Left kidney (tissue), 1 donor: ENCODE measurements at regions not wholly inside any gene's neighbourhood (a gene's known extent, or its start where the extent isn't known, plus 50 kb on each side); places are given as distances from the start of the nearest gene placed in this dataset.
"Not testable (repeated sequence)": the region's sequence is repeated elsewhere in the genome, so short reads cannot be mapped to it uniquely, and the experiment has no call there.

ENCODE experiments used
- DNase-seq: peaks from one replicate; pipeline ENCODE4 v3.0.0-alpha.2; 2013

DNA sequence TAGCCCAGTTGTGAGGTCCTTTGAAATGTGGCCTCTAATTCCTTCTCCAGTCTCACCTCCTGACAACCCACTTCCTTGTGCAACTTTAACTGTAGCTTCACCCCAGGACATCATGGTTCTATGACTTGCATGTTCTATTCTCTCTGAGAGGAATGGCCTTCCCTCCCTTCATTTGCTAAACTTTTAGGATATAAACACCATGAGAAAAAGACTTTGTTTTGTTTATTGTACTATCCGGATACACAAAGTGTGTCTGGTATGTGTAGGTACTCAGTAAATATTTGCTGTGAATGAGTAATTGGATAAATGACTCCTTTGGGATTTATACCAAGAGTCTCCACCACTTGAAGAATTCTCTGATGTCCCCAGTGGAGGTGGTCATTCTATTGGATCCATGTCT lies 547.6 kb downstream of the INSC start:
- DNase-seq, result no peak

DNA sequence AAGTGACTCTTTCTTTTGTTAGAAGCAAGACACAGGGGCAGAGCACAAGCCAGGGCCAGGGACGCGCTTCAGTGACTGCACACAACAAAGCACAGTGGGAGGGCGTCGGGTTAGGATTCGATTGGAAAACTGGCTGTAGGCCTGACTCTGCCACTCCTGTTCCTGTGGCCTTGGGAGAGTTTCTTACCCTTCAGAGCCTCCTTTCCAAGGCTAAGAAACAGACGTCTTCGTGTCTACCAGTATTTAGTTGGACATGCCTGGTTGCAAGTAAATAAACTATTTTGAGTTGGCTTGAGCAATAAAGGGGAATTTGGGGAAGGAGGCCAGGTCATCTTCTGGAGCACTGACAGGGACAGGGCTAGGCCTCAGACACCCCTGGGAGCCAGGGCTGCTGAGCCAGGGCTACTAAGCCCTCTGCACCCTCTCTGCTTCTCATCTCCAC lies 549.1 kb downstream of the INSC start:
- DNase-seq, result no peak

DNA sequence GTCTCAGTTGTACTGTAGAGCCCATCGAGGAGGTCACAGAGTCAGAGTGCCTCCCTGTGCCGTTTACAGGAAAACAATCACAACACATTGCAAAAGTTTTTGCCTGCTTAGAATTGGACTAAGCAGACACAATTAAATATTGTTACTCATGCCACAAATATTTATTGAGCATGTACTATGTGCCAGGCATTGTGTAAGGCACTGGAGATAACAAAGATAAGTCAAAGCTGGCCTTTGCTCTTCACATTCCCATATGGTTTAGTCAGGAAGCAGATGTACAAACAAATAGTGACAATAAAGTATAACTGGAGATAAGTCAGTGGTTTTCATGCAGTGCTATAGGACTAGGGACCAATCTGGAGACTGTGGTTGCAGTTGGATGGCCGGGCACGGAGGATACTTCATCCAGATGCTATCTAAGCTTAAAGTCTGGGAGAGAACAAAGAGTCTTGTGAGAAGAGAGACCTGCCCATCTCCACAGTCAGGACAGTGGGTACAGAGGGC lies 550.7 kb downstream of the INSC start:
- DNase-seq, result no peak

DNA sequence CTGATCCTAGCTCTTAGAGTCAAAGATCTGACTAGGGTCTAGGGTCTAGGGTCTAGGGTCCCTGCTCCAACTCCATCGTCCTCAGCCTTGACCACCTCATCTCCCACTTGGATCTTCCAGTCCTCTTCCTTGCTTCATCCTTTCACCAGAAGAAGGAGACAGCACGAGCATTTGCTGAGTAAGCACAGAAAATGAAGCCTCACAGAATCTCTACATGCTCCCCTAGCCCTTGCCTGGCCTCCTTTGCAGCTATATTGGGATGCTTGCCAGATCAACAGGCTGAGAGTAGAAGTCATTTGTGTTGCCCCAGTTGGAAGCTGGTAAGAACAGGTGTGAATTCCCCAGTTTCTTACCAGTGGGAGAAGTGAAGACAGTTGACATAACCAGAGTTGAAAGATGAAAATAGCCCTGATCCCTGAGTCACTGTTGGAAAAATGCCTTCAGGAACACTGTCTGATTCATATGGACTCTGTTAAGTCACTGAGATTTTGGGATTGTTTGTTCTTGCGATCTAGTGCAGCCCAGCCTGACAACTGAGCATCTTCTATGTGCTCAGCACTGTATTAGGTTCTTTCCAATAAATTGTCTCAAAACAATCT lies 552.5 kb downstream of the INSC start:
- no peak for DNase-seq

DNA sequence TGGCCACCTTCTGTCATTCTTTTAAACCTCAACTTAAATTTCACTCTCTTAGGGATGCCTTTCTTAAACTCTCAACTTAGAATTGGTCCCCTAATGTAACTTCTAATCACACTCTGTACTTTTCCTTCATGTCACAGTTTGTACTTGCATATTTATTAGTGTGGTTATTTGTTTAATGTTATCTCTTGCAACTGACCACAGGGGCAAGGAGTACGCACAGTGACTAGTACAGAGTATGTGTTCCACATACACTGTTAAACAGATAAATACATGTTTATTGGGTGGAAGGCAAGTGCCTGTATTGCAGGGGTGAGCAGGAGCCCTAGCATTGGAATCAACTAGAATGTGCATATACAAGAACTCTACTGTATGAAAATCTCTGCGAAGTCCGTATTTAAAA lies 554.0 kb downstream of the INSC start:
- DNase-seq, result no peak

DNA sequence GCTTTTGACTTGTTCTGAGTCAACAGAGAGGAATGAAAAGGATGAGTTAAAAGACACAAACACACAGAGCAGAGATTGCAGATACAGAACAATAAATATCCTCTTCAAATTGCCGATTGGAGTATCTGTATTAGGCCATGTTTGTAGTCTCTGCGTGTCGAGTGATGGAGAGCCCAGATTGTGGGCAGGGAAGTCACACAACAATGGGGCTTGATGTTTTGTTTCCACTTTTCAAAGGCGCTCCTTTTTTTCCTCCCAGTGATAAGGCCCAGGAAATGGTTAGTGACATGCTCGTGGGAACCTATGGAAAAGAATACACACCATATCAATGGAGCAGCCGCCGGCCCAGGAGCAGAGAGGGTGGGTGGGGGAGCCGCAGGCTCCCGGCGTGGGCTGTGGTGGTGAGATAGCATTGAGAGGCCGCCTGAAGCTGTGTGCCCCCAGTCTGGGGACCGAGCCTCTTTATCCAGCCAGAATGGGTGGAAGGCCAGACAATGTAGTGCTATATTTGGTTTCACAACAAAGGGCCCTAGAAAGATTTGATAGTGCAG lies 555.9 kb downstream of the INSC start:
- DNase-seq, result no peak

DNA sequence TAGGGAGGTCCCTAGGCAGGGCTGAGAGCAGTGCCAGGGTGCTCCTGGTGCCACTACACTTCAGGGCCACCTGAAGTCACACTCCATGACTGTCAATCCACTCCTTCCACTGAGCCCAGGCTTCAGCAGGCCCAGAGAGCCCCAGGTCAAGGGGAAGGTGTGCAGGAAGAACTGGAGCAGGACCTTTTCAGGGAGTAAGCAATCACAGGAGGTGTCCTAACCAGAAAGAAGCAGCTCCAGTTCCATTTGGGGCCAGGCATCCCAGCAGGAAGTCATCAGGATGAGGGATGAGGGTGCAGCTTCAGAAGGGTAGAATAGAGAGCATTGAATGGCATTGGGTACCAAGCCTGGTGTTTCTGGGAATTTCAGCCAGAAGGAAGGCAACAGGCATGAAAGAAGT lies 556.5 kb downstream of the INSC start:
- no peak for DNase-seq

DNA sequence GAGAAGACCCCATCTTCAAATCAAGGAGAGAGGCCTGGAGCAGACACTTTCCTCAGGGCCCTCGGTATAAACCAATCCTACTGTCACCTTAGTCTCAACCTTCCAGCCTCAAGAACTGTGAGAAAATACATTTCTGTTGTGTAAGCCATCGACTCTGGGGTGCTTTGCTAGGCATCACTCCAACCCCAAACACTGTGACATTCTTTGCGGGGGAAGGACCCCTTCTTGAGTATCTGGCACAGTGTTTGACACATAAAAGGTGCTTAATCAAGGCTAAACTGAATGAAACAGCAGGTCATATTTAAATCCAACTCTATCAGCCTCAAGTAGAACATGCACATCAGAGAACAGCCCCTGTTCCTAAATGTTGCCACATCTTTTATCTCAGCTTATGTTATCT lies 558.1 kb downstream of the INSC start:
- no peak for DNase-seq

DNA sequence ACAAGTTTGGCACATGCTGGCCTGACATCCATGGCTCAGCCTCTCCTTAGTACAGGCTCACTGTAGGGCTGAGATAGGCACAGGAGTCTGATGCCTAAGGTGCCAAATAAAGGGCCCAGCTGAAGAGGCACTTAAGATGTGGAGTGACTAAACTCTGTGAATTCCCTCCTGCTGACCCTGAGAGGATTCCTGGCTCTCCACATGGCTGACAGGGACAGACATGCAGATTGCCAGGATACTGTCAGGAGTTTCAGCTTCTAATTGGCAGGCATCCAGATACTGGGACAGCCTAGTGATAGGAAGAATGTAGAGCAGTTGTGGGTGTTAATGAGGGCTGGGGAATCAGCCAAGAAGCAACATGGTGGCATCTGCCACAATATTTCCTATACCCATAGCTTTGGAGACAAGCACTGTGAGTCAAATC lies 558.7 kb downstream of the INSC start:
- no peak for DNase-seq

DNA sequence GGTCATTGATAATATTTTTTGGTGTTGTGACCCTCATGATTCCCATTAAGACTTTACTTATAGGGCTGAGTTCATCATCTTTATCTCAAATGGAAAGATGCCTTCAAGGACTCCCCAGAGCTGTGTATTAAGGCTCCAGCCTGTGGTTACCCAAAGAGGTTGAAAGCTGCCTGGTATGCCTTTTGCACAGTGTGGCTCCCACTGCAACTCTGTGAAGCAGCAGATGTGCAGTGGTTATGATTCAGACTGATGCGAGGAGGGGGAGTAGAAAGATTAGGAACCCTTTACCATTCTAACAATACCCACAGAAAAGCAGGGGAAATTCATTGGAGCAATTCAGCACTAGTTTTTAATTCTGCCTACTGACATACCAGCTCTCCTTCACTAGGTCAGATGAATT lies 560.0 kb downstream of the INSC start:
- no peak for DNase-seq

DNA sequence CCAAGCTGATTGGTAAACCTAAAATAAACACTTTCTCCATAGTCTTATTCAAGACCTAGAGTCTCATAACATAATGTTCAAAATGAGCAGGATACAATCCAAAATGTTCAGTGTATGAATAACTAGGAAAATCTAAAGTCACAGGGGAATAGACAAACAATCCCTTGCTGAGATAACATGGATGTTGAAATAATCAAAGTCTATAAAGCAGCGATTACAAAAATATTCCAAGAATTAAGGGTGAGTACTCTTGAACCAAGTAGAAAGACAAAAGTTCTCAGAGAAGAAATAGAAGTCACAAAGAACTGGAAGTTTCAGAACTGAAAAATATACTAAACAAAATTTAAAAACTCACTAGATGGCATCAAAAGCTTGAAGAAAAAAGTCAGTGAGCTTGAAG lies 561.0 kb downstream of the INSC start:
- no peak for DNase-seq

DNA sequence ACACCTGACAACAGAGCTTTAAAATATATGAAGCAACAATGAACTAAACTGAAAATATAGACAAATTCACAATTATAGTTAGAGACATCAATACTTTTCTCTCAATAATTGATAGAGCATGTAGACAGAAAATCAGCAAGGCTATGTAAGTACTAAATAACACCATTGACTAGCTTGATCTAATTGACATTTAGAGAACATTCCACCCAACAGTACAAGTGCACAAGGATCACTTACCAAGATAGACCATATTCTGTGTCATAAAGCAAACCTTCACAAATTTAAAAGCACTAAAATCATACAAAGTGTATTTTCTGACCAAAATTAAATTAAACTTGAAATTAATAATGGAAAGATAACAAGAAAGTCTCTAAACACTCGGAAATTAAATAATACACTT lies 562.5 kb downstream of the INSC start:
- DNase-seq, result no peak

DNA sequence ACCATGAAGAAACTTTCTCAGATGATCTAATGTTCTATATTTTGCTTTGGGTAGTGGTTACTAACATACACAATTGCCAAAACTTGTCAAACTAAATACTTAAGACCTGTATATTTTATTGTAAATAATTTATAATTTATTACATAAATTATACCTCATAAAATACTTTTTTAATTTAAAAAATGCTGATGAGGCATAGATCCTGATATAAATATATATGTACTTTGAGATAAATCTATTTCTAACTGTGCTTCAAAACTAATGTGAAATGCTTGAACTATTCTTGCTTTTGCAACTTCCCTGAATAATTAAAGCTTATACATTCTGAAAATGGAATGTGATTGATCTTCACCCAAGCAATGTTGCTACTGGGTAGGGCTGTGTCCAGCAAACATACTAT lies 568.8 kb downstream of the INSC start:
- DNase-seq, result no peak

DNA sequence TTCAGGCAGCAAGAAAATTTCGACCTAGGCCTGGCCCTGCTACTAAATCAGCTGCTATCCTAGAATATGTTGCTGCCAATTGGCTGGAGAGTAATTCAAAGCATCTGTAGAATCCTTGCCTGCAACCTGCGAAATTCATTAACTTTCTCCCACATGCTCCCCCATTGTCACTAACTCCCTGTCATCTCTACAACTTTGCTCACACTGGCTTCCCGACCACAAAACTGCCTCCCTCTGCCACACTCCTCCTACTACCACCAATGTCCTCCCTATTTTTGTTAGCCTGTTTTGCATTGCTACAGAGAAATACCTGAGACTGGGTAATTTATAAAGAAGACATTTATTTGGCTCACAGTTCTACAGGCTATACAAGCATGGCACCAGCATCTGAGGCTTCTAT lies 570.6 kb downstream of the INSC start:
- DNase-seq, result no peak

DNA sequence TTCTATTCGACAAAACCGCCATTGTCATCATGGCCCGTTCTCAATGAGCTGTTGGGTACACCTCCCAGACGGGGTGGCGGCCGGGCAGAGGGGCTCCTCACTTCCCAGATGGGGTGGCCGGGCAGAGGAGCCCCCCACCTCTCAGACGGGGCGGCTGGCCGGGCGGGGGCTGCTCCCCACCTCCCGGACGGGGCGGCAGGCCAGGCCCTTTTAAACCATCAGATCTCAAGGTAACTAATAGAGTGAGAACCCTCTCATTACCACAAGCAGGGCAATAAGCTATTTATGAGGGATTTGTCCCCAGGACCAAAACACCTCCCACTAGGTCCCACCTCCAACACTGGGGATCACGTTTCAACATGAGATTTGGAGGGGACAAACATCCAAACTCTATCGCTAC lies 571.5 kb downstream of the INSC start:
- not testable (repeated sequence) for DNase-seq

DNA sequence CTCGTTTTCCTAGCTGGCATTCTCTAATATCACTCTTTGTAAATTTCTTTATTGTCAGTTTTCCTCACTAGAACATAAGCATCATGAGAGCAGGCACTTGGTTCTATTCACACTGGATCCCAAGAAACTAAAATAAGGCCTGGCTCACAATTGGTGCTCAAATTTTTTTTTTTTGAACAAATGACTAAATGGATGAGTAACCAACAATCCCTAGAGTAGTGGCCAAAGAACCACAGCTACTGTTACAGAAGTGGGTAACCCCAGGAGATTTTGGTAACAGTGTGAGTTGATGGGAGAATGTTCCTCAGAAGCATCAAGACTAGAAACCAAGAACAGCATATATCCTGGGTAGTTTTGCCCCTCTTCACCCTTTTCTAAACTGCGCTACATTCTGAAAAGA lies 572.6 kb downstream of the INSC start:
- no peak for DNase-seq

DNA sequence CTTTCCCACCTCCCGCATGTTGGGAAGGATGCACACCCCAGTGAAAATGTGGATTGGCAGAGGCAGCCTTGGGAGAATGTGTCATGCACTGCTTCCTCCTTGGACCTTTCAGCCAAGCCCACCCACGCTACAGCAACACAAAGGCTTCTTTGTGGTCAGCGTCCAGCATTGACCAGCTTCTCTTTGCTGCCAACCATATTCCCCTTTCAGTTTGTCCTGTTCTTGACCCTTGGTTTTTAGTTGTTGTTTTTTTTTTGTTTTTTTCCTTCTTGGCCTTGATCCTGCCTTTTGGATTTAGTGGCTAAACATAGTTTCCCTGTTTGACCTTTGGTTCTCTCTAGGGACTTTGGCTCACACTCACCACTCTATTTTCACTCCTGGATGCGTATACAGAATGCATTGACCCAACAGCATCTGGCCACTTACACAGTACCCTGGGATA lies 573.6 kb downstream of the INSC start:
- no peak for DNase-seq

DNA sequence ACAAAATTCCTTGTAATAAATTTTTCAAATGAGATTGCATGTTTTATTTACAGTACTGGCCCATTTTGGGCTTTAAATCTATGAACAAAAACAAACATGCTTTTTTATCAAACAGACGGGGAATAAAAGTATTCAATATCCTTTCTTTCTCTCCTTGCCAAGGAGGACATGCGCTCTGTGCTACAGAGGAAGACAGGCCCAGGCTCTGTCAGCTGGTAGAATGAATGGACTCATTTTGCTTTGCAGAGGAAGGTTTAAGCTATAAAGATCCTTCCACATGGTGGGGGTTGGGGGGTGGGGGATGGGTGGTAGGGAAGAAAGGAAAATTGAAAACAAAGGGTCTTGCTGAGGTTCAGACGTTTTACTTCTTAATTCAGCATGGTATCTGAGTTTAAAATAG lies 575.6 kb downstream of the INSC start:
- no peak for DNase-seq

DNA sequence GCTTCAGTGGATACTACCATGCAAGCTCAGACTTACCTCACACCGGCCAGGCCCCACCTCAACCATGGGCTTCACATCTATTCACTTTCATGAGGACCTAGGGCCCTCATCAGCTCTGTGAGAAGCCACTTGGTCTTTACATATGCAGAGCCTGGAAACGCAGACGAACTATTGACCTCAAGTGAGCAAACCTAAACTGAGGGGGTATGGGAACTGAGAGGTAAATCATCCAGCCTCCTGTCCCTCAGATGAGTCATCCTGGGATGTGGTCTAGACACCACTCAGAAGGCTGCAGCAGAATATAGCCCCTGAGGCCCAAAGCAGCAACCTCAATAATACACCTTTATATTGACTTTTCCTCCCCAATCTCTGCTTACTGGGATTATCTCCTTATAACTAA lies 578.0 kb downstream of the INSC start:
- no peak for DNase-seq

DNA sequence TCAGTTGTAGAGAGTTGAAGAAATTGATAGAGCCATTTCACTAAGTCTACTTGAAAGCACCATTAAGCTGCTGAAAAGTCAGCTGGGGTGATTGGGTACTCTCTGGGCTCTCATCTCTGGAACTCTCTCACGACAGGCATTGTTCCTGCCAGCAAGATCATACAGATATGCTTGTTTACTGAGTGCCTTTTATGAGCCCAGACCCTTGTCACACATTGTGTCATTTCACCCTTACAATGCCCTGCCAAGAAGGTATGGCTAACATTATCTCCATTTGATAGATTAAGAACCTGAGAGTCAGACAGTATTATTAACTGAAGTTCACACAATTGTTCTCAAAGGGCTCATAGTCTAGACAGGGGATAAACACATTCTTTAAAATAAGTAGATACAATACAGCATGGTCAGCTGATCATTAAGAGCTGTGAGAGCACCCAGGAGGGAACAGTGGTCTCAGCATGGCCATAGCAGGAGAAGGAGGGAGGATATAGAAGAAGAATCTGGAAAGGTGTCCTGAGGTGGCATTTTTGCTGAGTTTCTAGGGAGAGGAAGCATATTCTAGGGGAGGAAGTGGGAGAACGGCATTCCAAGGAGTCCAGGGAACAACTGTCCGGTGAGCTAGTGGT lies 580.5 kb downstream of the INSC start:
- DNase-seq, result no peak

DNA sequence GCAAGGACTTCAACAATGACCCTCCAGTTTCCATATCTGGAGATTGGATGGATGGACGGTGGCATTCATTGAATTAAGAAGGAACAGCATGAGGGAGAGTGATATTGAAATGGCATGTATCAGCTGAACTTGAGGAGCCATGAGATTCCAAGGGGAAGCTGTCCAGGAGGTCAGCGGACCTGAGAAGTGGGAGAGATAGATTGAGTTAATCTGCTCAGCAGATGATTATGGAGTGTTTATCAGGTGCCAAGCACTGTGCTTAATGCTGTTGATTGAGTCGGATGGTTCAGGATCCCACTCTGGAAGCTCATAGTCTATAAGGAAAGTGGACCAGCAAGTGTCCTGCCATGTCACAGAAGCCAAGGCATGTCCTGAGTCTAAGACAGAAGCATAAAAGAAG lies 581.3 kb downstream of the INSC start:
- no peak for DNase-seq

DNA sequence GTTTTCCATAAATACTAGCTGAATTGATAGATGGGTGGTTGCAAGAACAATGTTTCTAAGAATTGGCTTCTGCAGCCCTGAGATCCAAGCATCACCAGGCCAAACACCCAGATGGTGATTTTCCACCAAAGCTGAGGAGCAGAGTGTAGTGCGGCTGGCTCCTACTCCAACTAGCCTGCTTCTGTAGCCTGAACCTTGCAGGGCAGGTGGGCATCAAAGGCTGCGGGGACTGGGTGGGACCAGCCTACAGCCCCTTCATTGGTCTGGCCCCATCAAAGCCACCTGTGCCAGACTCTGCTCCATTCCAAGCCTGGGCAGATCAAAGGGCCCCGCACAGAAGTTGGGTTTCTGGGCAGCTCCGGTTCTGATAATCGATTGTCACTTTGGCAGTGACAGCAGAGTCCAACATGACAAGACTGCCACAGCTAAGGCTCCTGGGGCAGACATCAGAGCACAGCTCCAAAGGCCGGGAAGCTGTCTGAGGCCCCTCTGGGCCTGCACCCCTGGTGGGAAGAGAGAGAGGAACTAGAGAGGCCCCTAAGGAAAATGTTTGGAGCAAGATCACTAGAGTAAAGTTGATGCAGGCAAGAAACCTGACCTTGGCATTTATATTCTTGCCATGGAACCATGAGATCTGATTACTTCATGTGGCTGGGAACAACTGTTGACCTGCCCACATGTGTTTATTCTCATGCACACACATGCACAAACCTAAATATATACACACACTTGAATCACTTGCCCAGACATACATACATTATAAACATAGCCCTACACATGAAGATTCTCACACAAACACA lies 582.9 kb downstream of the INSC start:
- DNase-seq, result no peak

DNA sequence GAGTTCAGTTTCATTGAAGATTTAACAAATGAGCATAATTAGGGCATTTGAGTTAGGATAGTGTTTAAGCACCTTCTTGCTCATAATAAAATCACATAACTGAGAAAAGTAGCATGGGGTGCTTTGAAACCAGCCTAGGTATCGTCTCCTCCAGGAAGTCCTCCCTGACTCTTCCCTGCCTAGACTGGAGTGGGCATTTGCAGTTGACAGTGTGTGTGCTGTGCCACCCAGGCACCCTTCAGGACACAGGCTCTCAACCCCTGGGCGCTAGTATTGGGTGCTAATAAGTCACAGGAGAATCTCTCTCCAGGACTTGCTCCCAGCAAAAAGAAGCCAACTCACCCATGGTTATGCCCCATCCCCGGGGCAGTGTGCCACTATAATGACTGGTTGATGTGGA lies 584.1 kb downstream of the INSC start:
- DNase-seq, result no peak
